CD4-positive, alpha-beta T cell (primary cell): ENCODE measurements at regions not wholly inside any gene's neighbourhood (a gene's known extent, or its start where the extent isn't known, plus 50 kb on each side); places are given as distances from the start of the nearest gene placed in this dataset.

Experiments used
- ATAC-seq: fragments of 200-7000 bp; cut with Tn5 transposase; one replicate; pipeline ENCODE4 v1.10.0; 2022; ENCODE audit warnings: mild to moderate bottlenecking; ENCODE audit not compliant: poor library complexity
- CTCF ChIA-PET: fragments of 350-600 bp; sonication (Branson Sonifier 250); formaldehyde crosslinking; loops from one replicate; lab custom pipeline; 2021; ENCODE audit warnings: antibody characterized with exemption, inconsistent platforms; lab: Charles Lee
- POLR2A ChIA-PET: fragments of 350-600 bp; sonication (Branson Sonifier 250); formaldehyde crosslinking; loops from one replicate; lab custom pipeline; 2021; ENCODE audit warnings: antibody characterized with exemption, inconsistent platforms; lab: Charles Lee
- DNase-seq, 14 experiments: peaks; one replicate each; pipeline ENCODE4 v3.0.0-alpha.2; 2013 to 2020; ENCODE audit warnings: mixed read lengths in 2 of 14
- H3K27ac ChIP-seq, 2 donors: one replicate each; pipeline versions ENCODE4 v1.5.1 to v1.7.0; 2013; ENCODE audit warnings: low read length in 2 of 2, low read depth in 1 of 2, mild to moderate bottlenecking in 1 of 2
- H3K27me3 ChIP-seq, 2 experiments: 1 replicate in 1 of 2; 2 replicates in 1 of 2; pipeline versions ENCODE4 v1.6.1 to v1.7.0; 2013; ENCODE audit warnings: low read length in 2 of 2, control low read depth in 1 of 2, mild to moderate bottlenecking in 1 of 2, moderate library complexity in 1 of 2; ENCODE audit not compliant: insufficient read depth in 2 of 2, control insufficient read depth in 1 of 2
- H3K36me3 ChIP-seq: one replicate; pipeline ENCODE4 v1.6.1; 2013; ENCODE audit warnings: low read length, control low read depth; ENCODE audit not compliant: insufficient read depth
- H3K4me1 ChIP-seq: one replicate; pipeline ENCODE4 v1.6.1; 2013; ENCODE audit warnings: low read length, control low read depth; ENCODE audit not compliant: insufficient read depth
- H3K4me3 ChIP-seq: one replicate; pipeline ENCODE4 v1.5.1; 2013; ENCODE audit warnings: mild to moderate bottlenecking, low read length, moderate library complexity
- H3K9me3 ChIP-seq, 2 experiments: 1 replicate in 1 of 2; 2 replicates in 1 of 2; pipeline versions ENCODE4 v1.6.1 to v1.7.0; 2013; ENCODE audit warnings: low read length in 2 of 2, mild to moderate bottlenecking in 2 of 2, control low read depth in 1 of 2, moderate library complexity in 1 of 2; ENCODE audit not compliant: control insufficient read depth in 1 of 2, insufficient read depth in 1 of 2
- H3K27ac Mint-ChIP-seq: one replicate; pipeline ENCODE4 v1.8.0; 2020; ENCODE audit warnings: mixed read lengths
- H3K27me3 Mint-ChIP-seq: one replicate; pipeline ENCODE4 v1.8.0; 2021; ENCODE audit warnings: mixed read lengths
- H3K36me3 Mint-ChIP-seq: one replicate; pipeline ENCODE4 v1.8.0; 2021; ENCODE audit warnings: low read depth, mixed read lengths
- H3K4me1 Mint-ChIP-seq: one replicate; pipeline ENCODE4 v1.8.0; 2021; ENCODE audit warnings: low read depth, mixed read lengths
- H3K4me3 Mint-ChIP-seq: one replicate; pipeline ENCODE4 v1.8.0; 2020; ENCODE audit warnings: mild to moderate bottlenecking, mixed read lengths
- H3K9me3 Mint-ChIP-seq: one replicate; pipeline ENCODE4 v1.8.0; 2020; ENCODE audit warnings: mixed read lengths
- CTCF ChIP-seq: fragments of 200-600 bp; IDR thresholded peaks from one replicate; pipeline ENCODE4 v1.8.0; 2022; ENCODE audit warnings: antibody characterized with exemption, mild to moderate bottlenecking
- intact Hi-C, 2 experiments: fragments of 100-400 bp; cut with DNase I in 1 of 2; cut with micrococcal nuclease in 1 of 2; formaldehyde crosslinking; loops; one replicate each; pipeline versions ENCODE4 v1.15.1 to v1.9.0; 2023 to 2025; cut with DNase I, micrococcal nuclease

- ATAC-seq (no peak), DNase-seq (no peak)
- H3K27ac Mint-ChIP-seq: no peak overlapping the region
- Histone ChIP-seq H3K27me3 (no peaks in the 10 kb centered on the region), H3K4me3 (no peak overlapping the region), H3K36me3 (no peaks in the 10 kb centered on the region), H3K27ac (no peak overlapping the region), H3K4me1 (no peaks in the 10 kb centered on the region), H3K9me3 (peaks cover 0 to 3% of the 10 kb centered on the region in 2 experiments)
- intact Hi-C loops: no loop called here
- ChIA-PET CTCF (no interaction called here), POLR2A (no interaction called here)
- no peaks in the 10 kb centered on the region for H3K4me1 Mint-ChIP-seq
- H3K36me3 Mint-ChIP-seq: no peaks in the 10 kb centered on the region
- no peaks in the 10 kb centered on the region for H3K27me3 Mint-ChIP-seq
- H3K4me3 Mint-ChIP-seq: no peak overlapping the region
- no peak for TF ChIP-seq CTCF
- H3K9me3 Mint-ChIP-seq: peaks cover 2% of the 10 kb centered on the region
Observed at GRCh38 chr2:66382091-66382490, 52.8 kb upstream of the MEIS1 start.

- no peak overlapping the region for H3K4me3 ChIP-seq
- peaks cover 2% of the 10 kb centered on the region for H3K9me3 Mint-ChIP-seq
- ChIA-PET CTCF (no interaction called here), POLR2A (no interaction called here)
- H3K36me3 Mint-ChIP-seq: no peaks in the 10 kb centered on the region
- peaks cover 0 to 4% of the 10 kb centered on the region in 2 experiments for H3K9me3 ChIP-seq
- H3K27ac Mint-ChIP-seq: no peak overlapping the region
- H3K27me3 Mint-ChIP-seq: no peaks in the 10 kb centered on the region
- DNase-seq (no peak), ATAC-seq (no peak)
- intact Hi-C loops: no loop called here
- TF ChIP-seq CTCF: no peak
- no peaks in the 10 kb centered on the region for H3K27me3 ChIP-seq
- H3K4me1 ChIP-seq: no peaks in the 10 kb centered on the region
- no peaks in the 10 kb centered on the region for H3K36me3 ChIP-seq
- no peaks in the 10 kb centered on the region for H3K4me1 Mint-ChIP-seq
- H3K27ac ChIP-seq: no peak overlapping the region
- H3K4me3 Mint-ChIP-seq: no peak overlapping the region
Observed at GRCh38 chr2:66379473-66379872, 55.5 kb upstream of the MEIS1 start.

- H3K4me1 ChIP-seq: no peaks in the 10 kb centered on the region
- intact Hi-C loops: no loop called here
- no peaks in the 10 kb centered on the region for H3K36me3 Mint-ChIP-seq
- no peaks in the 10 kb centered on the region for H3K27me3 ChIP-seq
- peaks cover 2% of the 10 kb centered on the region for H3K9me3 Mint-ChIP-seq
- H3K27me3 Mint-ChIP-seq: no peaks in the 10 kb centered on the region
- H3K36me3 ChIP-seq: no peaks in the 10 kb centered on the region
- POLR2A ChIA-PET: no interaction called here
- TF ChIP-seq CTCF: no peak
- H3K4me3 ChIP-seq: no peak overlapping the region
- H3K27ac ChIP-seq: no peak overlapping the region
- no peak for ATAC-seq
- DNase-seq: no peak
- no peak overlapping the region for H3K4me3 Mint-ChIP-seq
- peaks cover 0 to 4% of the 10 kb centered on the region in 2 experiments for H3K9me3 ChIP-seq
- CTCF ChIA-PET: no interaction called here
- no peaks in the 10 kb centered on the region for H3K4me1 Mint-ChIP-seq
- H3K27ac Mint-ChIP-seq: no peak overlapping the region
Observed at GRCh38 chr2:66377832-66378231, 57.1 kb upstream of the MEIS1 start.
